NCI-H146 treated with DMSO at 0.1 percent for 48 hours (cell line): ENCODE measurements at regions not wholly inside any gene's neighbourhood (a gene's known extent, or its start where the extent isn't known, plus 50 kb on each side); places are given as distances from the start of the nearest gene placed in this dataset.

Experiments
- DNase-seq: peaks from one replicate; lab custom pipeline; 2025; ENCODE audit not compliant: unreplicated experiment; lab: John Stamatoyannopoulos, UW

DNA sequence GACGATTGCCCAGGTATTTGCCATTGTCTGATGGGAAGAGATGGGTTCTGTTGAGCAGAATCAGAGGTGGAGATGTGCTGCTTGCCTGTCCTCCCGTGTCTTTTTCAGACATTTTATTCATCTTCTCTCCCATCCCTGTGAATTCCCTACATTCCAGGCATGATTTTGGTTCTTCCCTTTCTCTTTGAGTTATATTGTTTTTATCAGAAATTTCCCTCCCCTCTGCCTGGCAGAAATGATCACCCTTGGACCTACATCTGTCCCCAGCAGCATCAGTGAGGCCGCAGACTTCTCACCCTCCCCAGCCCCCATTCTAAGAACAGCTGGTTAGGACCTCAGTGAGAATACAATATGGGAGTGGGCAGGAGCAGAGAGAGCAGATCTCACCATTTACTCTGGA is 640.2 kb downstream of the CCDC171 start:
- DNase-seq = no peak

DNA sequence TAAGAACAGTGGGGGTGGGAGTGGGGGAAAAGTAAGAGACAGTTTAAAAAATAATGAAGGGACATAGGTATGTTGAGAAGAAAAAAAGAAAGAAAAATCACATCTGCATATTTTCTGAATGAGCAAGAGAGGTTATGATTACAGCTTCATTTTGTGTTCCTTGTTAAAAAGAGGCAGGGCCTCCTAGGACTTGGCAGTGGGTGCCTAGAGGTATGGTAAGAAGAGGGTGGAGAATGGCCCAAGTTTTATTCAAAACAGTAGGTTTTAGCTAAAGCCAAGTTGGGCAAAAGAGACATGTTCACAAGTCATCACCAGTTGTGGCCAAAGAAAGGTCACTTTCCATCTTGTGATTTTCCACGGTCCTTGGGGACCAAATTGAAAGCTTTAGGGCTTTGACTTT is 643.4 kb downstream of the CCDC171 start:
- DNase-seq = no peak

DNA sequence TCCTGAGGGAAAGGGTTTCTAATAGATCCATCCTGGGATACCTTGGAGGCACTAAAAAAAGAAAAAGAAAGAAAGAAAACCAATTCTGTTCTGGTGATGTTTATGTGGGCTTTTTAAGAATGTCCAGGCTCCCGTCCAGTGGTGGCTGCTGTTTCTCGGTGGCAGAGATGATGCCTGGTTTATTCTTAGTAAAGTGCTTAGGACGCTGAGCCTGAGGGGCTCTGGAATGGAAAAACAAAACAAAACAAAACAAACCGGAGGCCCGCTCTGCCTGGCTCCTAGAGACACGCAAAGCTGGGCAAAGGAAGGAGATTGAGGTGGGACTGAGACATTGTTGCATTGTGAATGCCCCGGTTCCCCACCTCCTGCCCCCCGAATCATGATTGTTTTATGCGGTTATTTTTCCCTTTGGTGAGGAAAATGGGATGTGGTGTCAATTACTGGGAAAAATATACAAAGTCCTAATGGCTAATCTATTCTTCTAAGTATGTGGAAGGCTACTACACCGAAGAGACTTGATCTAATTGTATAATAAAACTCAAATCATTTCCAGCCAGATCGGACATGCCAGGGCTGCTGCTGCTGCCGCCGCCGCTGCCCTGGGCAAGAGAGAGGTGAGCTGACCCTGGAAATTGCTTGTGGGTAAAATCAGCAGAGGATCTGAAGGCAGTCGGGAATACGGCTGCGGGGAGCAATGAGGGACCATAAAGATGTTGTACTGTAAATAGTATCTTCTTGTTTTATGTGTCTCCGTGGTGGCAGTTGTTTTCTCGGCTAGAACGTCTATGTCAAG is 644.9 kb downstream of the CCDC171 start:
- no peak for DNase-seq

DNA sequence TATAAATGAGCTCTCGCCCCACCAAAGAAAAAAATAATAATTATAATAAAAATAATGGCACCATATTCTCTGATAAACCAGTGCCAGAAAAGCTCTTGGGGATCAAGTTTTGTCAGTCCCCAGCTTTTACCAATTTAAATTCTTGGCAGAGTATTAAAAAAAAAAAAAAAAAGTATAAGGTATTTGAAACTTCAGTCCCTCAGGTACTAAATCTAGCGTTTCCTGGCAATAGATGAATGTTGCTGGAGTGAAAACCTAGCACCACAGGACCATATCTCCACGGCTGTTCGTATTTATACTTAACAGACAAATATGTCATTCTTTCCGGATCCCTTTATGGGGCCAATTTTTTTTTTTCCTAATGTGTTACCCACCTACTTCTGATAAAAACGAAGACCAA is 646.2 kb downstream of the CCDC171 start:
- no peak for DNase-seq

DNA sequence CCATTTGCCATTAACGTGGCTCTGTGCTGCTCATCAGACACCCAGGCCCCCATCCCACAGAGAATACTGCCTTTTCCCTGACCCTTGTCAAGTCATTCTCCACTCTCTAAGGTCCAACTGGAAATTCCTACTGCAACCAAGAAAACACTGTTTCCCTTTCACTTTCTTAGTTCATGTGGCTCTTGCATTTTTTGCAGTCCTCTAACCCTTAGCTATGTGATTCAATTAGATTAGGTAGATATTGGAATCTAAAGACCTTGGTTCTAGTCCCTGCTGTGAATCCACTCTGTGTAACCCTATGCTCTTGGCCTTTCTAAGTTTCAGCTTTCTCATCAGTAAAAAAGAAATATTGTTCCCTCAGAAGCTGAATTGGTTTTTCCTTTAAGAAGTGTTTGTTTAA is 649.4 kb downstream of the CCDC171 start:
- DNase-seq = no peak

DNA sequence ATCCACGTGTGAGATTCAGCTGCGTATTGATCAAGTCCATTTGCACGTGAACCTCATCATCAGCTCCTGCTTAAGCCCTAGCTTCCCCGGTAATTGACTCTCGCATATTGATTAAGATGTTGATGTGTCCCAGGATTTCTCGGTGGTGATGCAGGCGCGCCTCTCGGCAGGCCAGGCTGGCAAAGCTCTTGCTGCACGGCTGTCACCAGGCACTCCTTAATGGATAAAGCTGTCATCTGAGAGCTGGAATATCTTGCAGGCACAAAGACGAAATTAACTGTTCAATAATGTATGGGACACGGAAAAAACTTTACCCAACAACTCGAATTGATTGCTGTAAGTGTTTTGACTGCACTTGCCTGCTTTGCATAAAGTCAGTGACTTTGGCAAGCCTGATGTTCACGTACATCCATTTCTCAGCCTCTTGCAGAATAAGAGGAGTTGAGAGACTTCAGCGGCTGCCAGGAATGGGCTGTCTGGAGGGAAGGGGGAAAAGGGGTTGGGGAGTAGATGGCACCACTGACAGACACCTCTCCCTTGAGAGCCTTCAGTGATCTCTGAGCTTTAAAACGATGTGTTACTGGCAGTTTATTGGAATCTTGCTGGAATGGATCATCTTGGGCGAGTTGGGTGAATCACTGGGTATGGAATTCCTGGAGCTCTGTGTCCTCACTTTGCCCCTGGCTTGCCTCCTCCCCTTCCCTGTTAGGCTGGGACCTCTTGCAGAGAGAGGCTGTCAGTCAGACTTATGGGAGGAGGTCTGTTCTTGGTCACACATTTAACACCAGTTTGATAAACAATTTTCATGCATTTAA is 650.3 kb downstream of the CCDC171 start:
- no peak for DNase-seq

DNA sequence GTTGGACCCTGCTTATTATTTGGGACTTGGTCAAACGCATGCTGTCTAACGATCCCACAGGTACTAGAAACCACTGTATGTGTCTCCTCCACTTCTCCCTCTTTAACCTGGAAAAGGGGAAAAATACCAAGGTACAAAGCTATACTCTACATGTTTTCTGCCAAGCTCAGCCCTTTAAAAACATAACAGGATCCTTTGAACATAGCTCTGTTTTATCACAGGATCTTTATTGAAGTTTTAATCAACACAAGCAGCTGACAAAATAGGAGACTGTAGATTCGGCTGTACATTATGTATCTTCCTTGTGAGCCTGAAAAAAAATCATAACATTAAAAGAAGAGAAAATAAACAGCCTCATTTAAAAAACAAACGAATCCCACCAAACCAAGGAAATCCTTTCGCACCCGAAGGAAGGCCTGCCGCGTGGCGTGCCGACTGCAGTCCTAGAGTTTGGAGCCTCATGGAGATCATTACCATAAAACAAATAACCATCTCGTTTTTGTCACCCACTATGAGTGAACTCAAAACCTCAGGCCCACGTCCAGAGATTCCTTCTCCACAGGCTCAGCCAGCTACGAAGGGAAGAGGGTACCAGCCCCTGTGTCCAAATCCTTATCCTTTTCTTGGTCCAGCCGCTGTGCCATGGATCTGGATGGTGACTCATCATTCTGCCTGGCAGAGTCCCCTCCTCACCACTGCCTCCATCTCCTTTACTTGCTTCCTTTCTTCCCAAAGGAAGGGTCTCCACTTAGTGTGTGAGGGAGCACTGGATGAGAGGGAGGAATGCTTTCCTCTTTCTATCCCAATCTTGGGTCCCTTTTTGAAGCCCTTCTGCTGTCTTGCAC is 651.1 kb downstream of the CCDC171 start:
- no peak for DNase-seq

DNA sequence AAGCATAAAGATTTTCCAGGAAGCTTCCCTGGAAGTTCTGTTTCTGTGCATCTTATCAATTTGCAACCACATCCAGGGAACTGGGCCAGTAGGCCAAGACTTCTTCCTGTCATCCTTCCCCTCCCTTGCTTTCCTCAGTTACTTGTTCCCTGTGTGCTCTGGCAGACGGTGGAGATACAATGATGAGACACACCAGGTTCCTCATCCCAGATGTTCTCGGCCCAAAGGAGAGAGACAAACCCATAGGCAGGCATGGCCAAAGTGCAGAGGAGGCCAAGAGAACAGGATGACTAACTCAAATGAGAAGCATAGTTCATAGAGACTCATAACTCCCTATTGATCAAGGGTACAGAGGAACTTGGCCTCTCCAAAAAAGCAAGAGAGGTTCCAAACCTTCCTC is 652.6 kb downstream of the CCDC171 start:
- DNase-seq = no peak

DNA sequence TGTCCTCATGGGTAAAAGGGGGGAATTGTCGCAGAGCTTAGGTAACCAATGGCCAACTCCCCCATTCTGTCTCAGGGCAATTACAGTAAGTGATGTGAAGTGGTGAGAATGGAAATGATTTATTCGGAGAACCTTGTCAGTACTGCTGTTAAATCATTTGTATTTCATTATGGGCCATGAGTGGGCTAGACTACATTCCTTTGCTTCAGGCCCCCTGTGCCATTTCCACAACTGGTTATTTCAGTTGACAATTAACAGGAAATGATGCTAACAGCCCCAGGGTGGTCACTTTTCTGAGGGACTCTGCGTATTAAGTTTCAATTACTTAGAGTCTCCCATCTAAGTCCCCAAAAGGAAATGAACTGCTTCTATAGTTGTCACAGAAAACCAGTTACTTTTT is 653.7 kb downstream of the CCDC171 start:
- no peak for DNase-seq

DNA sequence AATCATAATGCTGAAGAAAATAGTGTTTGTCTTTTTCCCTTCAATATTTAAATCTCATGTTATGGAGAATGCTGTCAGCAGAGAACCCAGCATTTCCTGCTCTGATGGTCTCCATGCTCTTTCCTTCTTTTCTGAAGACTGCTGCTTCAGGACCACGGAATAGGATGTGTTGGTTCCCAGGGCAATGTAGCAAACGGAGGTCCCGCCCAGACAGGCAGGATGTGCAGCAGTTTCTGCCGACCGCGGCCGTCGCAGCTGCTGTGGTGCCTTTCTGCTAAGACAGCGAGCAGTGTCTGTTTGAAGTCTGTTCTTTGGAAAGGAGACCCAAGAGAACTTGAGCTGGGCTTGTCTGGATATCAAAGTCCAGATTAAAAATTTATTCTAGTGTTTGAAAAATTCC is 654.3 kb downstream of the CCDC171 start:
- no peak for DNase-seq

DNA sequence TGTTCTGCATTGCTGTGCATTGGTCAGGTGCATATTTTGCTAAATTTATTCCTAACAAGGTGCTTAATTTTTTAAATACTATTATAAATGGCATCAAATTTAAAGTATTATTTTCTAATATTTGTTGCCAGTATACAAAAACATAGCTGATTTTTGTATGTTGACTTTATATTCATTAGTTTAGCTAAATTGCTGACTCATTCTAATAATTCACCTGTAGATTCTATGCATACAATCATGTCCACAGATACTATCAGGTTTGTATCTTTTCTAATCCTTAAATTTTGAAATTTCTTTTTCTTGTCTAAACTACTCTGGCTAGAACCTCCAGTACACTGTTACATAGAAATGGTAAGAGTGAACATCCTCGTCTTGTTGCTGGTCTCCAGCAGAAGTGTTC is 657.6 kb downstream of the CCDC171 start:
- DNase-seq = no peak

DNA sequence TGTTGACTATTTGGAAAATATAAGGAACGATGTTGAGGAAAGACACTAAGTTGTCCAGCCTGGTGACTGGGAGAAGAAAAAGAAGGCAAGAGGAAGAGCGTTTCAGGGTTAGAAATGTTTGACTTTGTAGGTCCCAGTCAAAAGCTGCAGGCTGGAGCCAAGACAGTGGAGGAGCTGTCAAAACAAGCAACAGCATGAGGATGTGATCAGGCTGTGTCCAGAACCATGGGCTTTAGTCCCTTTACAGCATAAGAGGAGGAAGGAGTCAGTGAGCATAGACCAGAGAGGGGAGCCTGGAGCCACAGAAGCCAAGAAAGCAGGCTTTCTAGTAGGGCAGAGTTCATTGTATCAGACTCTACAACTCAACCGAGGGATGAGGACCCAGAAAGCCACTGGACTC is 658.5 kb downstream of the BNC2 start:
- DNase-seq = no peak

DNA sequence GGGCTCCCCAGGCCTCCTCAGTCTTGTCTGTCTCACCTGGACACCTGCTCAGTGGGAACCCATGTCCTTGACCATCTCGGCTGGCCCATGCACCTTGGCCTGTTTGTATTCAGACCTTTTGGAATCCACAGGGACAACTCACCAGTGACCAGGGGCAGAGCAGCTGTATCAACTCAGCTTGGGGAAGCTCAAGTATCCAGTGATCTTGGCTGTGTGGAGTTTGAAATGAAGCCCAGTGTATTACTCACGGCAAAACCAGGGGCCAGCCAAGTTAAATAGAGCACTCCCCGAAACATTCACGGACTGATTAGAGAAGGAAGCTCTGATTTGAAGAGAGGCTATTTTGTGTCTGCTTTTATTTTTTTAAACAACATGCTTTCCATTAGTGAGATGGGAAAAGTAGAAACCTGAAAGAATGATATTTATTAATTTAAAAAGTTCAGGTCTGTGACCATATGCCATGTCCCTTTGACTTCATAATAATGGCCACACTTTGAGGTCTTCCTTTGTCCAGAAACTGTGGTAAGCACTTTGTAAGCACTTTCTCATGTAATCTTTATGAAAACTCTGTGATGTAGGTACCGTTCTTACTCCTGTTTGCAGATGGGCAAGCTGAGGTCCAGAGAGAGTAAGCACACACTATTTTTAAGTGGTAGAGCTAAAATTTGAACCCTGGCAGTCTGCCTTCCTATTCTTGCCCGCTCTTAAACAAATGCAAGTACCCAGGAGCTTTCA is 656.5 kb downstream of the BNC2 start:
- no peak for DNase-seq

DNA sequence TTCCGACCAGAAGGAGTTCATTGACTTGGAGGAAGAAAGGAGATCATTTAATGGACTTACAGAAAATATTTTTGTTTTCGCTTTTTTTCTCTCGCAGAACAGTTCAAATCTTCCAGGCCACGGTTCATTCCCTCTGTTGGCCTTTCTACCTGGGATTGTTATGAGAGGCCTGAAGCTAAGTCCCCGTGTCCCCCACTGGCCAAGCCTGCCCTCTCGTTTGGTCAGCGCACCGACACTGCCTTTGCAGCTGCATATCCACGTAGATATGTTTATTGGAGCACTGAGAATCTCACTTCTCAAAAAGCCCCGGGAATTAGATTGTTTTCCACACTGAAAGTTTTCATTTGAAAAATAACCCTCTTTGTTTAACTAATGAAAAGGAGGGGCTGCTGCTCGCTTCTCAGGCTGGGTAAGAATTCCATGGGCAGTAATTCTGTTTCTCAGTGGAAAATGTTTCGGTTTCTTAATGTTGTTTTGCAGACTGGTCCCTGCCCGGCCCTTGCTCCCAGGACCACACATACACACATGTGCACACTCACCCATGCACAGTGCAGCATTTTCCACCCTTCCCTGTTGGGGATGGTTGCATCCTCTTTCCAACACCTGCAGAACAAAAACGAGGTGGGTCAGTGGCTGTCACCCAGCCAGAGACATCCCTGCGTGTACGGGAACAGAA is 655.7 kb downstream of the BNC2 start:
- DNase-seq = no peak

DNA sequence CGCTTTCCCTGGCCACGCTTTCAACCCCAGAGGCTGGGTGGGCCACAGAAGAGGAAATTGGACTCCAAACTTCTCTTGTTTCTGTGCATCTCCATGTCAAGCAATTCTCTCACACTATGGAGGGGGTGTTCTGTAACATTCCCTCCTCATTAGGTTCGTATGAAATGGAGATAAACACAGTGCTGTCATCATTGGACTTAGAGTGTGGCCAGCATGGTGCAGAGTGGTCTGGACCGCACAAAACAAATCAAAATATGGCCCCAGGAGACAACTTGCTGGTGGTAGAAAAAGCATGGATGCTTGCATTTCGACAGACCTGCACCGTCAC is 655.2 kb downstream of the BNC2 start:
- DNase-seq = no peak

DNA sequence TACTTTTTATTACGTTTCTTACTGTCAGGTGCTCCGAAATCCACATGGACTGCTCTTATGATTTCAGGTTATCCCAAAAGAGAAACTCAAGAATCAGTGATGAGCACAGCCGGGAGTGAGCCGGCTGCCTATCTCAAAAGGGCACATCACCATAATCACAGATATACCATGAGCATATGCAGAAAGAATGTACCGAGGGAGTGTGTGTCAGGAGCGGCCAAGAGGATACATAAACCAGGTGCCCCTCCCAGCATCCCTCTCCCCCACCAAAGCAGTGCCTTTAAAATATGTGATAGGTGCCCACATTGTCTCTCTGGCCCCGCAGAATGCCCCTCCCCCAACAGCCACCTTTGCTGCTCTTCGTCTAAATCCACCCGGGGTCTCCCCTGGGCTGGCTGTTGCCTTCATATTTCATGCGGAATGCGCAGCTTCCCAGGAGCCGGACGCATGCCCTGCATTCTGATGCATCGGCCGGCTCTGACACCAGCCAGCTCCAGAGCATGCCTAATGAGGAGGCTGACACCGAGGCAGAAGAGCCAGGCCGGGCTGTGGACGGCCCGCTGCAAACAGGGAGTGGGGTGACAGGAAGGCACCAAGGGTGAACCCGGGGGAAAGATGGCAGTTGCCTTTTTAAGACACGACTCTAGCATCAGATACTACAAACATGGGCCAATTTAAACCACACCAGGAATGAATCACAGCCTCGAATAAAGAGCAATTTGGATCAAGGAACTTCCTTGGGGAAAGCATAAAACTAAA is 652.3 kb downstream of the BNC2 start:
- DNase-seq = no peak

DNA sequence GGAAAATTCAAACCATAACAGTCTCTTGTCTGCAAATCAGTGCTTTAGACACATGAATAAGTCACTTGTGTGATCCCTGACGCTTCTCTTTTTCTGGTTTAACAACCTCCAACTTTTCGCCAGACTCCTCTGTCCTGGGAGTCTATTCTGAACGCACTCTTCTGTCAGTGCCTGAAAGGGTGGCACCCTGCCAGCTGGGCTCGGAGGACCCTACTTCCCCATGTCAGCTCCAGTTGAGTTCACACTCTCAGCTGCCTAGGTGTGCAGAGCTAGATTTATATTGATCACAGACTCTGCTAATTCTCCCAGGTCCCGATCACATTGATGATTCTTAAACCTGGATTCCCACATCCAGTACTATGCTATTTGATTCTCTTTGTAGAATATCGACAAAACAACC is 649.1 kb downstream of the BNC2 start:
- no peak for DNase-seq

DNA sequence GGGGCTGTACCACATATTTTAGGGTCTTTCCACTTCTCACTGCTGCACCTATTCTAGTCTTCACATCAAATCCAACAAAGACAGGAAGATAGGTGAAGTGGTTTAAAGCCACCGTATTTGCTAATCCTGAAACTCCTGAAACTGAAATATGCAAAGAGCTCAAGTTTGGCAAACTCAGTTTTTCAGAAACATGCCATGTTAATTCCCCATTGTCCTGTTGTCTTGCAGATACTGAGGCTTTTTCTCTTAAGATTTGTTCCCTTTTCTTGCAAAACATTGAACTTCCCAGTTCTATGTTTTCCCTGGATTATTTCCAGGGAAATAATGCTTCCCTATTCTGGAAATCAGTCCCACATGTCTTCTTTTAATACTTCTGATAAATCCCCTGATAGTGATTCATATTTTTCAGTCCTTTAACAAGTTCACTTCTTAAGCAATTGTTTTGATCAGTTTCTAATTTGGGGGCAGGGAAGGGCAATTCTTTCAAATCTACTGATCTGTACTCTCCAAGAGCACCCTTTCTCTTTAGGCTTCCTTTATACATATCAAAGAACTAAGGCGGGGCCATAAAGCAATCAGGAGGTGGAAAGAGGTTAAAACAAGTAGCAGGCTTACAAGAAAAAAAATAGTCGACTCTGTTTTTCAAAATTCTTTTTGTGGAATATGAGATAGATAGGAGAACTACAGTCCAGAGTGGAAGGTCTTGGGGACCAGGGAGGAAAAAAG is 648.5 kb downstream of the BNC2 start:
- DNase-seq = no peak
